ENCODE measurements at regions not wholly inside any gene's neighbourhood (a gene's known extent, or its start where the extent isn't known, plus 50 kb on each side); places are given as distances from the start of the nearest gene placed in this dataset.

DNA sequence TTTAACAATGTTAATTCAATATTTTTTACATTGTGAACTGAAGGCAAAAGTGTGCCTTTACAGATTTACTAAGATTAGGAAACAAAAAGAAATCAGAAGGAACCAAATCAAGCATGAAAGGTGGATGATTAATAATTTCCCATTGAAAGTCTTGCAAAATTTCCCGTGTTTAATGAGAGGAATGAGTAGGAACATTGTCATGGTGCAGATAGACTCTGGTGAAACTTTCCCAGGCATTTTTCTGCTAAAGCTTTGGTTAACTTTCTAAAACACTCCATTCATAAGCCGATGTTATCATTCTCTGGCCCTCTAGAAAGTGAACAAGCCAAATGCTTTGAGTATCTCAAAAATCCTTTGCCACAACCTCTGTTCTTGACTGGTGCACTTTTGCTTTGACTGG is 1522.8 kb upstream of the PABPC4L start:
- TF ChIP-seq CTCF (conservative IDR thresholded peaks at IDR 0.05) (no peak), EZH2 (IDR thresholded peaks at IDR 0.05; ENCODE audit: low read depth) (no peak)

Measured in PC-9 (cell line).